Natural killer cell (primary cell): ENCODE measurements at regions not wholly inside any gene's neighbourhood (a gene's known extent, or its start where the extent isn't known, plus 50 kb on each side); places are given as distances from the start of the nearest gene placed in this dataset.

Source experiments
- ATAC-seq, 3 donors: fragments of 150-1000 bp in 2 of 3; fragments of 200-7000 bp in 1 of 3; cut with Tn5 transposase; 1 replicate in 1 of 3; 2 replicates in 2 of 3; pipeline ENCODE4 v1.10.0; 2021; ENCODE audit warnings: mild to moderate bottlenecking in 2 of 3, moderate library complexity in 2 of 3
- DNase-seq, 2 donors: peaks; one replicate each; pipeline versions ENCODE4 v3.0.0 to v3.0.0-alpha.2; 2013 to 2021; ENCODE audit warnings: mixed read lengths in 1 of 2
- H3K27ac ChIP-seq: one replicate; pipeline ENCODE4 v1.5.1; 2013; ENCODE audit warnings: mild to moderate bottlenecking, low read length
- H3K27me3 ChIP-seq: one replicate; pipeline ENCODE4 v1.6.1; 2013; ENCODE audit warnings: low read length; ENCODE audit not compliant: control insufficient read depth, insufficient read depth
- H3K36me3 ChIP-seq: one replicate; pipeline ENCODE4 v1.6.1; 2013; ENCODE audit warnings: low read length; ENCODE audit not compliant: control insufficient read depth, insufficient read depth
- H3K4me1 ChIP-seq: one replicate; pipeline ENCODE4 v1.6.1; 2013; ENCODE audit warnings: low read length; ENCODE audit not compliant: control insufficient read depth, insufficient read depth
- H3K4me3 ChIP-seq: one replicate; pipeline ENCODE4 v1.5.1; 2013; ENCODE audit warnings: low read length
- H3K9me3 ChIP-seq: one replicate; pipeline ENCODE4 v1.6.1; 2013; ENCODE audit warnings: low read length; ENCODE audit not compliant: control insufficient read depth, insufficient read depth
- H3K27ac Mint-ChIP-seq, 2 donors: one replicate each; pipeline ENCODE4 v1.8.0; 2022; ENCODE audit warnings: mild to moderate bottlenecking in 2 of 2, mixed read lengths in 2 of 2, moderate library complexity in 1 of 2
- H3K27me3 Mint-ChIP-seq, 2 donors: one replicate each; pipeline ENCODE4 v1.8.0; 2022; ENCODE audit warnings: low read depth in 2 of 2, mixed read lengths in 2 of 2
- H3K36me3 Mint-ChIP-seq: one replicate; pipeline ENCODE4 v1.8.0; 2022; ENCODE audit warnings: mixed read lengths
- H3K4me1 Mint-ChIP-seq, 2 donors: one replicate each; pipeline ENCODE4 v1.8.0; 2022; ENCODE audit warnings: mixed read lengths in 2 of 2
- H3K4me3 Mint-ChIP-seq: one replicate; pipeline ENCODE4 v1.8.0; 2022; ENCODE audit warnings: mild to moderate bottlenecking, moderate library complexity, mixed read lengths
- H3K9me3 Mint-ChIP-seq, 2 donors: one replicate each; pipeline ENCODE4 v1.8.0; 2022; ENCODE audit warnings: mixed read lengths in 2 of 2
- WGBS: methylation state at CpG from one replicate; pipeline ENCODE4 v1.1.7; 2013; ENCODE audit warnings: missing lambda C conversion rate; ENCODE audit not compliant: insufficient coverage; 5-methylcytosine and 5-hydroxymethylcytosine counted together
- intact Hi-C: fragments of 100-400 bp; cut with micrococcal nuclease; formaldehyde crosslinking; loops from one replicate; pipeline ENCODE4 v1.14.2; 2022
- TF ChIP-seq, protein P1 (sequence below): fragments of 200-600 bp; IDR thresholded peaks from one replicate; pipeline ENCODE4 v1.8.0; 2022; ENCODE audit warnings: antibody characterized with exemption

- H3K4me3 Mint-ChIP-seq: no peak overlapping the region
- Histone ChIP-seq H3K36me3 (no peaks in the 10 kb centered on the region), H3K4me1 (no peaks in the 10 kb centered on the region), H3K9me3 (no peaks in the 10 kb centered on the region), H3K4me3 (no peak overlapping the region), H3K27ac (no peak overlapping the region), H3K27me3 (no peaks in the 10 kb centered on the region)
- ATAC-seq (no peak), DNase-seq (no peak)
- intact Hi-C loops: no loop called here
- TF ChIP-seq, protein P1, sequence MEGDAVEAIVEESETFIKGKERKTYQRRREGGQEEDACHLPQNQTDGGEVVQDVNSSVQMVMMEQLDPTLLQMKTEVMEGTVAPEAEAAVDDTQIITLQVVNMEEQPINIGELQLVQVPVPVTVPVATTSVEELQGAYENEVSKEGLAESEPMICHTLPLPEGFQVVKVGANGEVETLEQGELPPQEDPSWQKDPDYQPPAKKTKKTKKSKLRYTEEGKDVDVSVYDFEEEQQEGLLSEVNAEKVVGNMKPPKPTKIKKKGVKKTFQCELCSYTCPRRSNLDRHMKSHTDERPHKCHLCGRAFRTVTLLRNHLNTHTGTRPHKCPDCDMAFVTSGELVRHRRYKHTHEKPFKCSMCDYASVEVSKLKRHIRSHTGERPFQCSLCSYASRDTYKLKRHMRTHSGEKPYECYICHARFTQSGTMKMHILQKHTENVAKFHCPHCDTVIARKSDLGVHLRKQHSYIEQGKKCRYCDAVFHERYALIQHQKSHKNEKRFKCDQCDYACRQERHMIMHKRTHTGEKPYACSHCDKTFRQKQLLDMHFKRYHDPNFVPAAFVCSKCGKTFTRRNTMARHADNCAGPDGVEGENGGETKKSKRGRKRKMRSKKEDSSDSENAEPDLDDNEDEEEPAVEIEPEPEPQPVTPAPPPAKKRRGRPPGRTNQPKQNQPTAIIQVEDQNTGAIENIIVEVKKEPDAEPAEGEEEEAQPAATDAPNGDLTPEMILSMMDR: no peak
- 79% methylated on average over 5 of the region's 5 CpGs for WGBS
- H3K27ac Mint-ChIP-seq: no peak overlapping the region
- H3K9me3 Mint-ChIP-seq: peaks cover 0 to 1% of the 10 kb centered on the region in 2 donors
- H3K36me3 Mint-ChIP-seq: no peaks in the 10 kb centered on the region
- H3K4me1 Mint-ChIP-seq: no peaks in the 10 kb centered on the region
- H3K27me3 Mint-ChIP-seq: peaks cover 0 to 3% of the 10 kb centered on the region in 2 donors
Measured at GRCh38 chr20:39390186-39390585, 428.0 kb downstream of the DHX35 start.

DNA sequence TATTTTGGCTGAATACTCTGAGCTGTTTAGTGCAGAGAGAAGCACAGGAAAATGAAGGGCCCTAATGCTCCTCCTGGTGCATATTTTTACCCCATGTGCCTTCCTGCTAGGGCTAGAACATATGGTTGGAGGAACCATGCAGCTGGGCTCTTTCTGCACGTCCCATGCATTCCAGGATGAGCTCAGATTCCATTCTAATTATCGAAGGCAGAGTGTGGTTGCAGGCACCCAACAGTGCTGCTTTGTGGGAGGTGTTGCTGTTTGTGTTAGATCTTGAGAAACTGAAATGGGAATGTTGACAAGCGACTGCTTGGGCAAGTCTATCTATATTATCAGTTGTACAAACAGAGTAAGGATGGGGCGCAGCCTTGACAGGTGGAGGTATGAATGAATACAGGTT, 419.5 kb downstream of the DHX35 start:
- Histone ChIP-seq H3K4me1 (no peaks in the 10 kb centered on the region), H3K27me3 (no peaks in the 10 kb centered on the region), H3K4me3 (no peak overlapping the region), H3K27ac (no peak overlapping the region), H3K36me3 (no peaks in the 10 kb centered on the region), H3K9me3 (no peaks in the 10 kb centered on the region)
- no peaks in the 10 kb centered on the region for H3K9me3 Mint-ChIP-seq
- no peak for ATAC-seq
- no peaks in the 10 kb centered on the region for H3K27me3 Mint-ChIP-seq
- H3K4me1 Mint-ChIP-seq: no peaks in the 10 kb centered on the region
- DNase-seq: no peak
- no peak overlapping the region for H3K27ac Mint-ChIP-seq
- H3K4me3 Mint-ChIP-seq: no peak overlapping the region
- H3K36me3 Mint-ChIP-seq: no peaks in the 10 kb centered on the region
- intact Hi-C loops: no loop called here
- 79% methylated on average over 4 of the region's 4 CpGs for WGBS
- TF ChIP-seq, protein P1: no peak

- H3K4me1 Mint-ChIP-seq: no peaks in the 10 kb centered on the region
- no peak for DNase-seq
- no peaks in the 10 kb centered on the region for H3K36me3 Mint-ChIP-seq
- no peak overlapping the region for H3K27ac Mint-ChIP-seq
- ATAC-seq: no peak
- H3K4me3 Mint-ChIP-seq: no peak overlapping the region
- H3K9me3 Mint-ChIP-seq: no peaks in the 10 kb centered on the region
- H3K4me1 ChIP-seq: no peaks in the 10 kb centered on the region
- intact Hi-C loops: no loop called here
- no peaks in the 10 kb centered on the region for H3K36me3 ChIP-seq
- TF ChIP-seq, protein P1: no peak
- no peak overlapping the region for H3K4me3 ChIP-seq
- no peaks in the 10 kb centered on the region for H3K27me3 Mint-ChIP-seq
- H3K27ac ChIP-seq: no peak overlapping the region
- 68% methylated on average over 5 of the region's 5 CpGs for WGBS
- no peaks in the 10 kb centered on the region for H3K27me3 ChIP-seq
- H3K9me3 ChIP-seq: no peaks in the 10 kb centered on the region
Measured at GRCh38 chr20:39378776-39379175, 416.6 kb downstream of the DHX35 start.

GRCh38 chr20:39376788-39377187, 414.6 kb downstream of the DHX35 start:
- Mint-ChIP-seq H3K27me3 (no peaks in the 10 kb centered on the region), H3K4me3 (no peak overlapping the region), H3K27ac (no peak overlapping the region), H3K4me1 (no peaks in the 10 kb centered on the region), H3K9me3 (no peaks in the 10 kb centered on the region), H3K36me3 (no peaks in the 10 kb centered on the region)
- no peak overlapping the region for H3K27ac ChIP-seq
- TF ChIP-seq, protein P1: no peak
- no peak overlapping the region for H3K4me3 ChIP-seq
- no peaks in the 10 kb centered on the region for H3K4me1 ChIP-seq
- 93% methylated on average over 2 of the region's 4 CpGs for WGBS
- H3K27me3 ChIP-seq: no peaks in the 10 kb centered on the region
- H3K36me3 ChIP-seq: no peaks in the 10 kb centered on the region
- H3K9me3 ChIP-seq: no peaks in the 10 kb centered on the region
- intact Hi-C loops: no loop called here
- ATAC-seq: no peak
- DNase-seq: no peak
